Loucy (cell line): ENCODE measurements at regions not wholly inside any gene's neighbourhood (a gene's known extent, or its start where the extent isn't known, plus 50 kb on each side); places are given as distances from the start of the nearest gene placed in this dataset.

Experiments
- EZH2phosphoT487 ChIP-seq: fragments of 200-600 bp; IDR thresholded peaks from 2 replicates; pipeline ENCODE4 v1.6.1; 2018; ENCODE audit warnings: antibody characterized with exemption, mild to moderate bottlenecking, moderate library complexity, borderline replicate concordance
- TF ChIP-seq, protein P1 (sequence below): fragments of 200-600 bp; sonication (generic); conservative IDR thresholded peaks from 2 replicates; pipeline ENCODE4 v1.5.1; 2014; ENCODE audit warnings: mild to moderate bottlenecking, antibody characterized with exemption, low read length

DNA sequence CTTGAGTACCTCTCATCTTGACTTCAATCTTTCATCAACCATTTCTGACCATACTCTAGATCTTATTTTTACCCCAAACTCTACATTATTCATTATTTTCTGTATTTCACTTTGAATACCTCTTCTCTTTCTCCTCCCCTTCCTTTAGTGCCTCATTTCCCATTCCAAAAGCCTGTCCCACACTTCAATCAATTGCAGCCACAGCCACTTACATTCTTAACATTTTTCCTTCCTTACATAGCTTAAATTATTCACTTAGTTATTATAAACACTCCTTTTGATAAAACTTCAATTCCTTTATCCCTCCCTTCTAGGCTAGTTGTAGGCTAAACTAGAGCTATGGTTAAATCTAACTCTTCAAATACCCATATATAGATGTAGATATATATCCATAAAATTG is 344.0 kb downstream of the PRR16 start:
- no peak for TF ChIP-seq EZH2phosphoT487
- TF ChIP-seq, protein P1, sequence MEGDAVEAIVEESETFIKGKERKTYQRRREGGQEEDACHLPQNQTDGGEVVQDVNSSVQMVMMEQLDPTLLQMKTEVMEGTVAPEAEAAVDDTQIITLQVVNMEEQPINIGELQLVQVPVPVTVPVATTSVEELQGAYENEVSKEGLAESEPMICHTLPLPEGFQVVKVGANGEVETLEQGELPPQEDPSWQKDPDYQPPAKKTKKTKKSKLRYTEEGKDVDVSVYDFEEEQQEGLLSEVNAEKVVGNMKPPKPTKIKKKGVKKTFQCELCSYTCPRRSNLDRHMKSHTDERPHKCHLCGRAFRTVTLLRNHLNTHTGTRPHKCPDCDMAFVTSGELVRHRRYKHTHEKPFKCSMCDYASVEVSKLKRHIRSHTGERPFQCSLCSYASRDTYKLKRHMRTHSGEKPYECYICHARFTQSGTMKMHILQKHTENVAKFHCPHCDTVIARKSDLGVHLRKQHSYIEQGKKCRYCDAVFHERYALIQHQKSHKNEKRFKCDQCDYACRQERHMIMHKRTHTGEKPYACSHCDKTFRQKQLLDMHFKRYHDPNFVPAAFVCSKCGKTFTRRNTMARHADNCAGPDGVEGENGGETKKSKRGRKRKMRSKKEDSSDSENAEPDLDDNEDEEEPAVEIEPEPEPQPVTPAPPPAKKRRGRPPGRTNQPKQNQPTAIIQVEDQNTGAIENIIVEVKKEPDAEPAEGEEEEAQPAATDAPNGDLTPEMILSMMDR, result no peak
